Mucosa of descending colon (tissue), 3 donors: ENCODE measurements at regions not wholly inside any gene's neighbourhood (a gene's known extent, or its start where the extent isn't known, plus 50 kb on each side); places are given as distances from the start of the nearest gene placed in this dataset.

Experiments used
- ATAC-seq: fragments of 200-7000 bp; cut with Tn5 transposase; one replicate; pipeline ENCODE4 v1.9.1; 2020; ENCODE audit warnings: mild to moderate bottlenecking, moderate library complexity
- DNase-seq, 3 donors: peaks; one replicate each; pipeline ENCODE4 v3.0.0-alpha.2; 2020
- H3K36me3 ChIP-seq: fragments of 200-600 bp; one replicate; pipeline ENCODE4 v1.8.0; 2021; ENCODE audit warnings: low read depth, mild to moderate bottlenecking
- H3K4me1 ChIP-seq: fragments of 200-600 bp; one replicate; pipeline ENCODE4 v1.8.0; 2021; ENCODE audit warnings: low read depth, mild to moderate bottlenecking
- H3K4me3 ChIP-seq: fragments of 200-600 bp; one replicate; pipeline ENCODE4 v1.8.0; 2021; ENCODE audit warnings: mild to moderate bottlenecking
- H3K9me3 ChIP-seq: fragments of 200-600 bp; one replicate; pipeline ENCODE4 v1.8.0; 2021; ENCODE audit warnings: mild to moderate bottlenecking
- CTCF ChIP-seq: fragments of 200-600 bp; IDR thresholded peaks from one replicate; pipeline ENCODE4 v1.8.0; 2022; ENCODE audit warnings: antibody characterized with exemption, mild to moderate bottlenecking
- intact Hi-C, 2 donors: fragments of 100-400 bp; cut with DNase I in 1 of 2; cut with micrococcal nuclease in 1 of 2; formaldehyde crosslinking; loops; one replicate each; pipeline versions ENCODE4 v1.11.0 to v1.11.1; 2022; cut with DNase I, micrococcal nuclease
- donor health status: DM: no; HTN: no; CAD: no; lungs with moderate emphysema.
- donor health status: DM: no; HTN: no; CAD: no.
- donor health status: DM: no; HTN: yes; CAD: no.

- Histone ChIP-seq H3K36me3 (no peaks in the 10 kb centered on the region), H3K9me3 (peaks cover 6% of the 10 kb centered on the region), H3K4me3 (no peak overlapping the region), H3K4me1 (no peaks in the 10 kb centered on the region)
- ATAC-seq, result no peak
- DNase-seq, result no peak
- intact Hi-C loops, result no loop called here
- TF ChIP-seq CTCF, result no peak
Observed at GRCh38 chr3:82217571-82217970, 456.1 kb upstream of the GBE1 start.

GRCh38 chr3:82208002-82208710 lies 446.7 kb upstream of the GBE1 start:
- no peak for DNase-seq
- ATAC-seq, result no peak
- TF ChIP-seq CTCF, result no peak
- no peak overlapping the region for H3K4me3 ChIP-seq
- no peaks in the 10 kb centered on the region for H3K9me3 ChIP-seq
- H3K4me1 ChIP-seq, result no peaks in the 10 kb centered on the region
- intact Hi-C loops, result no loop called here
- H3K36me3 ChIP-seq, result no peaks in the 10 kb centered on the region

- DNase-seq (no peak), ATAC-seq (no peak)
- intact Hi-C loops, result no loop called here
- no peak for TF ChIP-seq CTCF
- no peaks in the 10 kb centered on the region for H3K4me1 ChIP-seq
- H3K36me3 ChIP-seq, result no peaks in the 10 kb centered on the region
- peaks cover 1% of the 10 kb centered on the region for H3K9me3 ChIP-seq
- H3K4me3 ChIP-seq, result no peak overlapping the region
Observed at GRCh38 chr3:82202269-82202668, 440.8 kb upstream of the GBE1 start.

GRCh38 chr3:82201316-82201715 lies 439.9 kb upstream of the GBE1 start:
- intact Hi-C loops, result no loop called here
- H3K4me3 ChIP-seq, result no peak overlapping the region
- no peak for TF ChIP-seq CTCF
- peaks cover 1% of the 10 kb centered on the region for H3K9me3 ChIP-seq
- no peaks in the 10 kb centered on the region for H3K4me1 ChIP-seq
- ATAC-seq, result no peak
- no peaks in the 10 kb centered on the region for H3K36me3 ChIP-seq
- DNase-seq, result no peak

- no peak overlapping the region for H3K4me3 ChIP-seq
- DNase-seq, result no peak
- no peak for TF ChIP-seq CTCF
- no peaks in the 10 kb centered on the region for H3K36me3 ChIP-seq
- peaks cover 1% of the 10 kb centered on the region for H3K9me3 ChIP-seq
- ATAC-seq, result no peak
- no peaks in the 10 kb centered on the region for H3K4me1 ChIP-seq
- intact Hi-C loops, result no loop called here
Observed at GRCh38 chr3:82198009-82198408, 436.6 kb upstream of the GBE1 start.

- TF ChIP-seq CTCF, result no peak
- ATAC-seq (no peak), DNase-seq (no peak)
- intact Hi-C loops, result no loop called here
- no peaks in the 10 kb centered on the region for H3K36me3 ChIP-seq
- H3K4me1 ChIP-seq, result no peaks in the 10 kb centered on the region
- H3K4me3 ChIP-seq, result no peak overlapping the region
- peaks cover 1% of the 10 kb centered on the region for H3K9me3 ChIP-seq
Observed at GRCh38 chr3:82196645-82197044, 435.2 kb upstream of the GBE1 start.
